Peyer's patch (tissue), 4 donors: ENCODE measurements at regions not wholly inside any gene's neighbourhood (a gene's known extent, or its start where the extent isn't known, plus 50 kb on each side); places are given as distances from the start of the nearest gene placed in this dataset.

Experiments used
- DNase-seq, 3 donors: peaks; one replicate each; pipeline ENCODE4 v3.0.0-alpha.2; 2017 to 2019
- H3K27ac ChIP-seq, 4 donors: fragments of 200-600 bp; sonication (generic); one replicate each; pipeline ENCODE4 v1.5.1; 2016 to 2019
- H3K27me3 ChIP-seq, 2 donors: fragments of 200-600 bp; sonication (generic); one replicate each; pipeline ENCODE4 v1.5.1; 2019
- H3K36me3 ChIP-seq, 3 donors: fragments of 200-600 bp; sonication (generic); one replicate each; pipeline ENCODE4 v1.5.1; 2016 to 2019
- H3K4me1 ChIP-seq, 4 donors: fragments of 200-600 bp; sonication (generic); one replicate each; pipeline ENCODE4 v1.5.1; 2016 to 2019
- H3K4me3 ChIP-seq, 4 donors: fragments of 200-600 bp; sonication (generic); 1 replicate in 3 of 4; 2 replicates in 1 of 4; pipeline ENCODE4 v1.5.1; 2016 to 2019; ENCODE audit warnings: mild to moderate bottlenecking in 1 of 4
- H3K9me3 ChIP-seq, 4 donors: fragments of 200-600 bp; sonication (generic); one replicate each; pipeline ENCODE4 v1.5.1; 2016 to 2019; ENCODE audit warnings: mild to moderate bottlenecking in 1 of 4
- CTCF ChIP-seq, 6 experiments: fragments of 450-650 bp in 4 of 6; fragments of 200-600 bp in 2 of 6; sonication (generic) in 1 of 6; IDR thresholded peaks; one replicate each; pipeline ENCODE4 v1.5.1; 2017 to 2019; ENCODE audit warnings: antibody characterized with exemption in 6 of 6, mild to moderate bottlenecking in 3 of 6, moderate library complexity in 1 of 6
- POLR2A ChIP-seq, 2 donors: fragments of 450-650 bp; IDR thresholded peaks; one replicate each; pipeline ENCODE4 v1.5.1; 2017; ENCODE audit warnings: antibody characterized with exemption in 2 of 2, mild to moderate bottlenecking in 2 of 2, moderate library complexity in 2 of 2

- Histone ChIP-seq H3K9me3 (no peaks in the 10 kb centered on the region), H3K36me3 (no peaks in the 10 kb centered on the region), H3K4me1 (no peaks in the 10 kb centered on the region), H3K4me3 (no peak overlapping the region), H3K27me3 (no peaks in the 10 kb centered on the region), H3K27ac (no peak overlapping the region)
- no peak for TF ChIP-seq POLR2A (IDR thresholded peaks at IDR 0.05)
- TF ChIP-seq CTCF (IDR thresholded peaks at IDR 0.05), result no peak
- no peak for DNase-seq
Observed at GRCh38 chr2:2799151-2799697, 468.1 kb upstream of the MYT1L start.

GRCh38 chr2:2798337-2798736 is 467.3 kb upstream of the MYT1L start:
- Histone ChIP-seq H3K27ac (no peak overlapping the region), H3K9me3 (no peaks in the 10 kb centered on the region), H3K27me3 (no peaks in the 10 kb centered on the region), H3K4me1 (no peaks in the 10 kb centered on the region), H3K36me3 (no peaks in the 10 kb centered on the region), H3K4me3 (no peak overlapping the region)
- TF ChIP-seq POLR2A (IDR thresholded peaks at IDR 0.05) (no peak), CTCF (IDR thresholded peaks at IDR 0.05) (no peak)
- DNase-seq, result no peak

GRCh38 chr2:2797797-2798196 is 466.7 kb upstream of the MYT1L start:
- H3K36me3 ChIP-seq, result no peaks in the 10 kb centered on the region
- no peak overlapping the region for H3K4me3 ChIP-seq
- TF ChIP-seq POLR2A (IDR thresholded peaks at IDR 0.05), result no peak
- no peak for TF ChIP-seq CTCF (IDR thresholded peaks at IDR 0.05)
- H3K9me3 ChIP-seq, result no peaks in the 10 kb centered on the region
- no peak overlapping the region for H3K27ac ChIP-seq
- H3K4me1 ChIP-seq, result no peaks in the 10 kb centered on the region
- H3K27me3 ChIP-seq, result no peaks in the 10 kb centered on the region
- DNase-seq, result no peak

- Histone ChIP-seq H3K4me1 (no peaks in the 10 kb centered on the region), H3K27me3 (no peaks in the 10 kb centered on the region), H3K36me3 (no peaks in the 10 kb centered on the region), H3K4me3 (no peak overlapping the region), H3K27ac (no peak overlapping the region), H3K9me3 (no peaks in the 10 kb centered on the region)
- no peak for DNase-seq
- TF ChIP-seq POLR2A (IDR thresholded peaks at IDR 0.05) (no peak), CTCF (IDR thresholded peaks at IDR 0.05) (no peak)
Observed at GRCh38 chr2:2796207-2796606, 465.1 kb upstream of the MYT1L start.

- Histone ChIP-seq H3K9me3 (no peaks in the 10 kb centered on the region), H3K36me3 (no peaks in the 10 kb centered on the region), H3K4me3 (no peak overlapping the region), H3K4me1 (no peaks in the 10 kb centered on the region), H3K27me3 (no peaks in the 10 kb centered on the region), H3K27ac (no peak overlapping the region)
- no peak for DNase-seq
- TF ChIP-seq POLR2A (IDR thresholded peaks at IDR 0.05), result no peak
- no peak for TF ChIP-seq CTCF (IDR thresholded peaks at IDR 0.05)
Observed at GRCh38 chr2:2795438-2796091, 464.5 kb upstream of the MYT1L start.
